GM12878 (cell line): ENCODE measurements at regions not wholly inside any gene's neighbourhood (a gene's known extent, or its start where the extent isn't known, plus 50 kb on each side); places are given as distances from the start of the nearest gene placed in this dataset.

Source experiments
- ATAC-seq: fragments of 200-7000 bp; cut with Tn5 transposase; 3 replicates; pipeline ENCODE4 v1.9.1; 2020; ENCODE audit warnings: mild to moderate bottlenecking, moderate library complexity
- BruUV-seq: library from RNA; stranded (reverse); fragments of 400-500 nt; replicated peaks from 2 replicates; lab custom pipeline; 2021; lab: Mats Ljungman, UMichigan
- CTCF ChIA-PET: fragments of 300-600 bp; sonication (Branson Sonifier 250); formaldehyde crosslinking; extraction: SDS; loops from one replicate; lab custom pipeline; 2021; ENCODE audit warnings: inconsistent platforms; lab: Yijun Ruan, JAX
- POLR2A ChIA-PET: fragments of 350-600 bp; formaldehyde crosslinking; extraction: SDS; loops from one replicate; lab custom pipeline; 2021; ENCODE audit warnings: inconsistent platforms; lab: Charles Lee
- RAD21 ChIA-PET: fragments of 300-600 bp; sonication (Branson Sonifier 250); formaldehyde crosslinking; loops from one replicate; lab custom pipeline; 2023; ENCODE audit warnings: antibody characterized with exemption; ENCODE audit not compliant: unreplicated experiment; lab: Charles Lee
- SMC1A ChIA-PET: fragments of 300-600 bp; sonication (Branson Sonifier 250); formaldehyde crosslinking; loops from one replicate; lab custom pipeline; 2023; ENCODE audit not compliant: unreplicated experiment, uncharacterized antibody; lab: Charles Lee
- DNase-seq: peaks from one replicate; pipeline ENCODE4 v3.0.0-alpha.2; 2011; ENCODE audit warnings: low read depth, low spot score
- FAIRE-seq: peaks from 3 replicates; lab custom pipeline; 2011; peaks lifted over from hg19 to GRCh38; lab: Jason Lieb, UNC
- H2AFZ ChIP-seq: 2 replicates; pipeline ENCODE4 v1.6.0; 2011; ENCODE audit warnings: low read depth, low read length, control low read depth; ENCODE audit not compliant: control insufficient read depth
- H3K27ac ChIP-seq: 2 replicates; pipeline ENCODE4 v1.5.1; 2011; ENCODE audit warnings: control low read depth; ENCODE audit not compliant: control insufficient read depth, insufficient read depth
- H3K27me3 ChIP-seq, 2 experiments: replicated peaks in 1 of 2; 2 replicates each; pipeline versions ENCODE4 v1.6.0 to v1.6.1; 2011; ENCODE audit warnings: low read length in 1 of 2; ENCODE audit not compliant: control insufficient read depth in 2 of 2, insufficient read depth in 2 of 2
- H3K36me3 ChIP-seq, 2 experiments: 2 replicates each; pipeline ENCODE4 v1.5.1; 2011; ENCODE audit warnings: low read length in 1 of 2; ENCODE audit not compliant: control insufficient read depth in 2 of 2, insufficient read depth in 2 of 2
- H3K4me1 ChIP-seq: 2 replicates; pipeline ENCODE4 v1.6.1; 2011; ENCODE audit warnings: mild to moderate bottlenecking, low read length, moderate library complexity, mixed read lengths; ENCODE audit not compliant: control insufficient read depth, insufficient read depth
- H3K4me2 ChIP-seq: 2 replicates; pipeline ENCODE4 v1.6.0; 2011; ENCODE audit warnings: control low read depth; ENCODE audit not compliant: control insufficient read depth, insufficient read depth
- H3K4me3 ChIP-seq: fragments of 200-600 bp; sonication (generic); 2 replicates; pipeline ENCODE4 v1.5.1; 2016
- H3K79me2 ChIP-seq: 2 replicates; pipeline ENCODE4 v1.6.0; 2011; ENCODE audit warnings: low read length; ENCODE audit not compliant: control insufficient read depth, insufficient read depth
- H3K9ac ChIP-seq: 2 replicates; pipeline ENCODE4 v1.8.0; 2011; ENCODE audit warnings: low read length, control low read depth, mixed read lengths; ENCODE audit not compliant: control insufficient read depth, insufficient read depth
- H3K9me3 ChIP-seq: replicated peaks from 3 replicates; pipeline ENCODE4 v1.5.1; 2011; ENCODE audit warnings: mild to moderate bottlenecking, low read length; ENCODE audit not compliant: control insufficient read depth, insufficient read depth
- H4K20me1 ChIP-seq: 2 replicates; pipeline ENCODE4 v1.6.0; 2011; ENCODE audit not compliant: control insufficient read depth, insufficient read depth
- BMI1 ChIP-seq: fragments of 450-650 bp; IDR thresholded peaks from 2 replicates; pipeline ENCODE4 v1.6.1; 2016; ENCODE audit warnings: mild to moderate bottlenecking, moderate library complexity, borderline replicate concordance
- CTCF ChIP-seq, 3 experiments: IDR thresholded peaks in 2 of 3; conservative IDR thresholded peaks in 1 of 3; 2 replicates each; pipeline ENCODE4 v1.5.1; 2011; ENCODE audit warnings: low read depth in 3 of 3, low read length in 3 of 3, mild to moderate bottlenecking in 3 of 3, control low read depth in 2 of 3, moderate library complexity in 2 of 3, inconsistent platforms in 1 of 3, mixed read lengths in 1 of 3; ENCODE audit not compliant: control insufficient read depth in 2 of 3, insufficient read depth in 1 of 3; ENCODE audit errors: extremely low read depth in 1 of 3
- DPF2 ChIP-seq: fragments of 450-650 bp; IDR thresholded peaks from 2 replicates; pipeline ENCODE4 v1.6.1; 2017; ENCODE audit warnings: mild to moderate bottlenecking
- ETV6 ChIP-seq, 2 experiments: fragments of 450-650 bp in 1 of 2; IDR thresholded peaks in 1 of 2; conservative IDR thresholded peaks in 1 of 2; 2 replicates each; pipeline ENCODE4 v1.6.1; 2014; ENCODE audit warnings: antibody characterized with exemption in 1 of 2, borderline replicate concordance in 1 of 2, low read depth in 1 of 2, mild to moderate bottlenecking in 1 of 2, moderate library complexity in 1 of 2
- EZH2 ChIP-seq: IDR thresholded peaks from 2 replicates; pipeline ENCODE4 v1.6.1; 2012; ENCODE audit warnings: low read depth, mild to moderate bottlenecking, control low read depth, inconsistent platforms, low read length, borderline replicate concordance; ENCODE audit not compliant: control insufficient read depth
- IKZF1 ChIP-seq: fragments of 450-650 bp; conservative IDR thresholded peaks from 2 replicates; pipeline ENCODE4 v1.6.1; 2017; ENCODE audit warnings: antibody characterized with exemption, mild to moderate bottlenecking
- MYB ChIP-seq: fragments of 150-350 bp; IDR thresholded peaks from 2 replicates; pipeline ENCODE4 v1.6.1; 2014; ENCODE audit warnings: mild to moderate bottlenecking, low read depth, low read length, borderline replicate concordance
- NBN ChIP-seq: fragments of 450-650 bp; IDR thresholded peaks from 2 replicates; pipeline ENCODE4 v1.6.1; 2016
- POLR2AphosphoS2 ChIP-seq: IDR thresholded peaks from 2 replicates; pipeline ENCODE4 v1.6.1; 2011; ENCODE audit warnings: low read depth, mild to moderate bottlenecking, low read length, improper control_type of control experiment, moderate library complexity
- PRDM15 ChIP-seq: fragments of 450-650 bp; formaldehyde crosslinking; IDR thresholded peaks from 2 replicates; pipeline ENCODE4 v1.4.0; 2020; ENCODE audit warnings: mild to moderate bottlenecking, moderate library complexity
- SRF ChIP-seq, 2 experiments: IDR thresholded peaks; 2 replicates each; pipeline ENCODE4 v1.6.1; 2011; ENCODE audit warnings: low read depth in 2 of 2, low read length in 2 of 2, mild to moderate bottlenecking in 1 of 2, moderate library complexity in 1 of 2
- TCF12 ChIP-seq: IDR thresholded peaks from 2 replicates; pipeline ENCODE4 v1.6.1; 2011; ENCODE audit warnings: low read depth, mild to moderate bottlenecking, low read length
- ZNF217 ChIP-seq: fragments of 450-650 bp; IDR thresholded peaks from 2 replicates; pipeline ENCODE4 v1.6.1; 2017; ENCODE audit warnings: antibody characterized with exemption, mild to moderate bottlenecking
- WGBS: methylation state at CpG from one replicate; pipeline ENCODE4 v1.1.6; 2016; ENCODE audit warnings: low lambda C conversion rate; ENCODE audit not compliant: insufficient replicate concordance, insufficient coverage; ENCODE audit errors: missing lambda C conversion rate; 5-methylcytosine and 5-hydroxymethylcytosine counted together
- in situ Hi-C: fragments of 300-500 bp; cut with MboI; formaldehyde crosslinking; loops from 9 replicates; pipeline ENCODE4 v1.14.3; 2018; ENCODE audit warnings: mixed read lengths
- intact Hi-C: fragments of 100-400 bp; cut with micrococcal nuclease; formaldehyde crosslinking; loops from one replicate; pipeline ENCODE4 v1.14.2; 2022; ENCODE audit not compliant: unreplicated experiment

DNA sequence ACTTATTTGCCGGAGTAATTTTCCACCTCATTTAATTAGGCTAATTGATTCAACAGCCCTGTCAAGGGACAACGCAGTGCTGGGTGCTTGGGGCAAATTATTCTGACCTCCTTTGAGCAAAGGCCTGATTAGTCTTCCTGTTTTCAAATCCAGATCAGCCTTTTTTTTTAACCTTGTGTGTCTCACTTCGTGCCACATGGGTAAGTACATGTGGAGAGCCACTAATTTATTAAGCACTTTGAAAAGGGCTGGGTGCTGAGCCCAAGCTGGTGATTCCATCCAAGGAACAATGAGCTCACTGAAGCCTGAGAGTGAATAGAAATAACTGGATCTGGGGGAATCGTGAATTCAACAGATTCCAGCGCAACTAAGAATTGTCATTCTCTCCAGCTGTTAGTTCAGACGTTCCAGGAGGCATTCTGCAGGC, 229.3 kb downstream of the CLIC5 start:
- in situ Hi-C loops, result no loop called here
- Histone ChIP-seq H3K4me1 (no peaks in the 10 kb centered on the region), H3K27ac (no peak overlapping the region), H3K27me3 (no peaks in the 10 kb centered on the region; a peak in 1 of 4 replicates), H3K4me3 (no peak overlapping the region), H2AFZ (no peak overlapping the region), H3K9ac (no peak overlapping the region), H3K9me3 (no peaks in the 10 kb centered on the region), H4K20me1 (no peaks in the 10 kb centered on the region), H3K36me3 (no peaks in the 10 kb centered on the region), H3K79me2 (no peaks in the 10 kb centered on the region), H3K4me2 (no peak overlapping the region)
- ChIA-PET SMC1A (interaction anchor here (1.5 kb wide), 1 partner anchor 10 kb away, joined by 3 read pairs; no protein-coding TSS in a partner anchor), RAD21 (no interaction called here), CTCF (no interaction called here), POLR2A (no interaction called here)
- FAIRE-seq (no peak), DNase-seq (no peak), ATAC-seq (no peak)
- TF ChIP-seq MYB, result no peak
- no peak for TF ChIP-seq IKZF1
- no peak for TF ChIP-seq PRDM15
- intact Hi-C loops, result no loop called here
- 36% methylated on average over 6 of the region's 6 CpGs for WGBS
- BruUV-seq, result no TSS peak

DNA sequence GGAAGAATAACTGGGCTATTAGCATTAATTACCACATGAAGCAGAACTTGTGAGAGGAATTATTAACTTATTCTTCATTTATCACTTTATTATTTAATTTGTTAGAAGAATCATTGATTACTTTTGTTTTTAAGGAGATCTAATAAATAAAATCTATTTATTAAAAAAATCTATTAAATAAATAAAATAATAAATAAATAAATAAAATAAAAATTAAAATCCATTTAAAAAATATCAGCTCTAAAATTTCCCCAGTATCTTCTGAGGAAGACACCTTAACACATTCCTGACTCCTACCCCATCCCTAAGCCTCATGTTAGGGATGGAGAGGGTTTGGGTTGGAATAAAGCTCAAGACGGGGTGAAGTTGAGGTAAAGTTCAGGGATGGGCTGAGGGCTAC, 231.4 kb downstream of the CLIC5 start:
- WGBS, result 0% methylated on average over 1 of the region's 1 CpG
- Histone ChIP-seq H3K4me1 (no peaks in the 10 kb centered on the region), H3K9me3 (no peaks in the 10 kb centered on the region), H3K27me3 (no peaks in the 10 kb centered on the region; a peak in 1 of 4 replicates), H4K20me1 (no peaks in the 10 kb centered on the region), H3K27ac (no peak overlapping the region), H3K9ac (no peak overlapping the region), H3K4me2 (no peak overlapping the region), H3K79me2 (no peaks in the 10 kb centered on the region), H3K4me3 (no peak overlapping the region), H3K36me3 (no peaks in the 10 kb centered on the region), H2AFZ (no peak overlapping the region)
- SMC1A ChIA-PET, result interaction anchor here (0.6 to 1.4 kb wide), 6 partner anchors 10 to 172 kb away, joined by 3 to 5 read pairs (median 3); no protein-coding TSS in a partner anchor
- POLR2A ChIA-PET, result no interaction called here
- in situ Hi-C loops, result no loop called here
- intact Hi-C loops, result no loop called here
- DNase-seq (no peak), ATAC-seq (no peak), FAIRE-seq (no peak)
- no TSS peak for BruUV-seq
- CTCF ChIA-PET, result interaction anchor here (1.0 kb wide), 1 partner anchor 69 kb away, joined by 3 read pairs; no protein-coding TSS in a partner anchor
- RAD21 ChIA-PET, result no interaction called here
- TF ChIP-seq SRF (IDR thresholded peaks at IDR 0.05; ENCODE audit: low read depth in 2 of 2, low read length in 2 of 2) (no peak), DPF2 (no peak), TCF12 (no peak), ZNF217 (no peak), EZH2 (no peak), BMI1 (no peak), NBN (no peak), CTCF (IDR thresholded peaks at IDR 0.05 in 2 of 3, conservative IDR thresholded peaks at IDR 0.05 in 1 of 3; ENCODE audit: control insufficient read depth in 2 of 3, extremely low read depth in 1 of 3, insufficient read depth in 1 of 3, low read depth in 3 of 3, low read length in 3 of 3) (no peak), ETV6 (conservative IDR thresholded peaks at IDR 0.05 in 1 of 2, IDR thresholded peaks at IDR 0.05 in 1 of 2; ENCODE audit: borderline replicate concordance in 1 of 2, low read depth in 1 of 2) (no peak), POLR2AphosphoS2 (no peak)
